Occipital lobe (tissue), 1 donor: ENCODE measurements at regions not wholly inside any gene's neighbourhood (a gene's known extent, or its start where the extent isn't known, plus 50 kb on each side); places are given as distances from the start of the nearest gene placed in this dataset.
"Not testable (repeated sequence)": the region's sequence is repeated elsewhere in the genome, so short reads cannot be mapped to it uniquely, and the experiment has no call there.

Experiments used
- DNase-seq: peaks from one replicate; lab custom pipeline; 2025; lab: John Stamatoyannopoulos, UW

DNA sequence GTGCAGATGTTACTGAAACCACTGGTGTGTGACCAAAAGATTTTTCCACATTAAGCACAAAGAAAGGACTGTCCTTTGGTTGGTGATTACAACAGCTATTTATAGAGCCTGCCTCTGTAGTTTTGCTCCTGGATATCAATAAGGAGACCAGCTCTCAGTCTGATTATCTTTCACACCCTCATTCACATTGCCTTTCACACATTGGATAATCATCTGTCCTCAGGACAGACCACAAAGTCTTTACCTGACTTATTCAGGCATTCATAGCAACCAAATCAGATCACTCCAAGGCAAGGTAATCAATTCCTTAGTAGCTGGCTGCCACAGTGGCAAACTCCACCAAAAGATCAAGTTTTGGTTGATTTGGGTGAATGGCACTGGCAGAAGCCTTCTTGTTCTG is 59.6 kb upstream of the CPSF6 start:
- no peak for DNase-seq

- DNase-seq: not testable (repeated sequence)
These were observed 51.8 kb upstream of the CPSF6 start for GRCh38 chr12:69187572-69187971.

GRCh38 chr12:69189378-69189978 is 49.9 kb upstream of the CPSF6 start:
- DNase-seq: no peak
